ENCODE measurements at regions not wholly inside any gene's neighbourhood (a gene's known extent, or its start where the extent isn't known, plus 50 kb on each side); places are given as distances from the start of the nearest gene placed in this dataset.

DNA sequence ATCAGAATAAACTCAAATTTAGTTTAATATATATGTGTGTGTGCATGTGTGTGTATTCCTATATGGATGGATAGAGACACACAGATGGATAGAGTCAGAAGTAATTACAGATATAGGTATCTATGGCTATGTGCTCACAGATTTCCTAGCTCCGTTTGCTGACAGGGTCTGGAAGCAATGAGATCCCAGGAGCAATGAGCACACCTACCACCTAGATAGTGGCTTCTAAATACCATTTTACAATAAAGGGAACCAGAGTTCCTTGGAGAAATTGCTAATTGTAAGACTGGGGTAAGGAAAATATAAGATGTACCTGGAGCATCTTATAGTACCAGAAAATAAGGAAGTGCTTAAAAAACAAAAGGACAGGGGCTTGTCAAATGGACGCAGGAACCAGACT lies 196.2 kb upstream of the PRDM1 start:
- Mint-ChIP-seq H3K9me3 (peaks cover 9% of the 10 kb centered on the region), H3K27ac (no peak overlapping the region), H3K36me3 (no peaks in the 10 kb centered on the region), H3K4me3 (no peak overlapping the region), H3K4me1 (no peaks in the 10 kb centered on the region), H3K27me3 (ENCODE audit: insufficient read depth, low read depth) (peaks cover under 1% of the 10 kb centered on the region)
- Histone ChIP-seq H2AFZ (replicated peaks) (no peak overlapping the region), H3K36me3 (no peaks in the 10 kb centered on the region), H3K9me3 (ENCODE audit: low read depth) (peaks cover 5% of the 10 kb centered on the region), H3K4me2 (no peak overlapping the region), H3K27ac (no peak overlapping the region), H3K4me3 (no peak overlapping the region), H3F3A (ENCODE audit: low read depth) (no peaks in the 10 kb centered on the region), H3K79me2 (ENCODE audit: low read depth) (no peaks in the 10 kb centered on the region), H3K9ac (no peak overlapping the region), H3K4me1 (no peaks in the 10 kb centered on the region), H3K27me3 (no peaks in the 10 kb centered on the region), H4K20me1 (ENCODE audit: low read depth) (no peaks in the 10 kb centered on the region)
- no peak for DNase-seq (ENCODE audit: low spot score)
- TF ChIP-seq EZH2 (IDR thresholded peaks at IDR 0.05), result no peak
- TF ChIP-seq, protein P1, sequence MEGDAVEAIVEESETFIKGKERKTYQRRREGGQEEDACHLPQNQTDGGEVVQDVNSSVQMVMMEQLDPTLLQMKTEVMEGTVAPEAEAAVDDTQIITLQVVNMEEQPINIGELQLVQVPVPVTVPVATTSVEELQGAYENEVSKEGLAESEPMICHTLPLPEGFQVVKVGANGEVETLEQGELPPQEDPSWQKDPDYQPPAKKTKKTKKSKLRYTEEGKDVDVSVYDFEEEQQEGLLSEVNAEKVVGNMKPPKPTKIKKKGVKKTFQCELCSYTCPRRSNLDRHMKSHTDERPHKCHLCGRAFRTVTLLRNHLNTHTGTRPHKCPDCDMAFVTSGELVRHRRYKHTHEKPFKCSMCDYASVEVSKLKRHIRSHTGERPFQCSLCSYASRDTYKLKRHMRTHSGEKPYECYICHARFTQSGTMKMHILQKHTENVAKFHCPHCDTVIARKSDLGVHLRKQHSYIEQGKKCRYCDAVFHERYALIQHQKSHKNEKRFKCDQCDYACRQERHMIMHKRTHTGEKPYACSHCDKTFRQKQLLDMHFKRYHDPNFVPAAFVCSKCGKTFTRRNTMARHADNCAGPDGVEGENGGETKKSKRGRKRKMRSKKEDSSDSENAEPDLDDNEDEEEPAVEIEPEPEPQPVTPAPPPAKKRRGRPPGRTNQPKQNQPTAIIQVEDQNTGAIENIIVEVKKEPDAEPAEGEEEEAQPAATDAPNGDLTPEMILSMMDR (IDR thresholded peaks at IDR 0.05), result no peak

DNA sequence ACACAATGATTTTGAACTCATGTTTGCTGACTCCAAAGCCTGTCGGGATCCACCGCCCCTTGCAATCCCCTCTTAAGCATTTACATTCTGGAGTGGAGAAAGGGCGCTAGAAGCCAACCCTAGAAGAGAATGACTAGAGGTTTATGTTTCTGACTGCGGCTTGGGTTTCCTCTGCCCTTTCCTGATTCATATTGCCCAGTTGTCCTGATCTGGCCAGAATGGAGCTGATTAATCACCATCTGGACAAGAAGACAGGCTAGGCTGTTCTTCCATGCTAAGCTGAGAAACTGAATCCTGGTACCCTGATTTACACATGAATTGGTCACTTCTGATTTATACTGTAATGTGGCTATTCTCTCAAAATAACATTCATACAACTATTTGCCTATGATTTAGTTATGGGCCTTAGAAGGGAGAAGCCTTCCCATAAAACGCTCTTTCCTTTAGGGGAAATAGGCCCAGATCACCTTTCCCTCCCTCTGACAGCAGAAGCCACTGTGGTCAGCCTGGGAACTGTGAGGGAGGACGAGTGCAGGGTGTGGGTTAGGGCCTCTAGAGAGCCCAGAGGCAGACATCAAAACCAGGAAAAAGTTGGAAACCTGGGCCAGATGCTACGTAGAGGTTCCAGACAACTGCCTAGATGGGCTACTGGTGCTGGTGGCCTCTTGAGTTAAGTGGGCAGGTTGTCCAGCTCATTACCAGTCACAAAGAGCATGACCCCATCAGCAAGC lies 199.2 kb upstream of the PRDM1 start:
- Mint-ChIP-seq H3K4me3 (no peak overlapping the region), H3K27ac (no peak overlapping the region), H3K27me3 (ENCODE audit: insufficient read depth, low read depth) (peaks cover 5% of the 10 kb centered on the region), H3K4me1 (no peaks in the 10 kb centered on the region), H3K36me3 (no peaks in the 10 kb centered on the region), H3K9me3 (peaks cover 9% of the 10 kb centered on the region)
- no peak overlapping the region for H2AFZ ChIP-seq (replicated peaks)
- no peak for DNase-seq (ENCODE audit: low spot score)
- H3K27ac ChIP-seq, result no peak overlapping the region
- H3K9me3 ChIP-seq (ENCODE audit: low read depth), result peaks cover 5% of the 10 kb centered on the region
- H3K79me2 ChIP-seq (ENCODE audit: low read depth), result no peaks in the 10 kb centered on the region
- TF ChIP-seq, protein P1 (IDR thresholded peaks at IDR 0.05), result no peak
- TF ChIP-seq EZH2phosphoT487 (IDR thresholded peaks at IDR 0.05), result no peak
- TF ChIP-seq EZH2 (IDR thresholded peaks at IDR 0.05), result no peak
- H3K27me3 ChIP-seq, result no peaks in the 10 kb centered on the region
- H3K9ac ChIP-seq, result no peak overlapping the region
- no peak overlapping the region for H3K4me3 ChIP-seq
- H3K36me3 ChIP-seq, result no peaks in the 10 kb centered on the region
- no peaks in the 10 kb centered on the region for H3F3A ChIP-seq (ENCODE audit: low read depth)
- no peaks in the 10 kb centered on the region for H3K4me1 ChIP-seq
- no peak overlapping the region for H3K4me2 ChIP-seq
- no peaks in the 10 kb centered on the region for H4K20me1 ChIP-seq (ENCODE audit: low read depth)

DNA sequence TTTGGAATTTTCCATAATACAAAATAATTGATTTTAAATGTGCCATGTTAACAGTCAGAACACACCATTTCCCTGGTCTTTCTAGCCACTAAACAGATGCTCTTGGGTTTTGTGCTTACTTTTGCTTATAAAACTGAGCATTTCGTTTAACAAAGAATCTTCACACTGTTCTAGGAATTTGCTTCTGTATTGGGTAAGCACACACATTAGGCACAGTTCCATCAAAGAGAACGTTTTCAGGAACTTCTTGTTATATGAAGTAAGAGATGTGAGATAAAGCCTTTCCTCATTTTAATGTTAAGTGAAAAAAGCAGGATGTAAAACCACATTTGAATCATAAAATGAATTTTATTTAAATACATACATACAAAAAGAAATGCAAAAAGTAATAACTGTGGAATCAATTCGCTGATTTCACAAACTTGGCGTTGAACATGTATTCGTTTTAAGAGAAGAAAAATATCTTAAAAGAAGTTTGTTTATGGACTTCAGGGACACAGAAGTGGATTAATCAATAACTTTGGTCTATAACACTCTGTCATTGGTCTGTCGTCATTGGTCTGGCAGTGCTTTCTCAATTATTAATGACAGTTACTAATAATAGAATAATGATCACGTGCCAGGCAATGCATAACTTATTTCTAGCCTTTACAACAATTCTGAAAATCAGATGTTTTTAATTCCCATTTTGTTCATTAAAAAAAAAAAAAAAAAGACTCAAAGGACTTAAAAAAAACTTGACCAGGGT lies 199.9 kb upstream of the PRDM1 start:
- no peaks in the 10 kb centered on the region for H3K4me1 Mint-ChIP-seq
- peaks cover 5% of the 10 kb centered on the region for H3K27me3 Mint-ChIP-seq (ENCODE audit: insufficient read depth, low read depth)
- no peaks in the 10 kb centered on the region for H3F3A ChIP-seq (ENCODE audit: low read depth)
- no peaks in the 10 kb centered on the region for H3K79me2 ChIP-seq (ENCODE audit: low read depth)
- no peaks in the 10 kb centered on the region for H3K4me1 ChIP-seq
- H3K36me3 Mint-ChIP-seq, result no peaks in the 10 kb centered on the region
- H3K4me3 ChIP-seq, result no peak overlapping the region
- H3K9ac ChIP-seq, result no peak overlapping the region
- no peaks in the 10 kb centered on the region for H4K20me1 ChIP-seq (ENCODE audit: low read depth)
- no peak overlapping the region for H3K4me2 ChIP-seq
- H3K27ac Mint-ChIP-seq, result no peak overlapping the region
- H3K9me3 Mint-ChIP-seq, result peaks cover 9% of the 10 kb centered on the region
- DNase-seq (ENCODE audit: low spot score), result no peak
- TF ChIP-seq, protein P1 (IDR thresholded peaks at IDR 0.05), result no peak
- TF ChIP-seq EZH2 (IDR thresholded peaks at IDR 0.05), result no peak
- TF ChIP-seq EZH2phosphoT487 (IDR thresholded peaks at IDR 0.05), result no peak
- no peak overlapping the region for H3K4me3 Mint-ChIP-seq
- no peak overlapping the region for H3K27ac ChIP-seq
- no peak overlapping the region for H2AFZ ChIP-seq (replicated peaks)
- no peaks in the 10 kb centered on the region for H3K36me3 ChIP-seq
- H3K27me3 ChIP-seq, result no peaks in the 10 kb centered on the region
- H3K9me3 ChIP-seq (ENCODE audit: low read depth), result peaks cover 5% of the 10 kb centered on the region

Measured in neural progenitor cell (in vitro differentiated cells).